HEK293 (cell line): ENCODE measurements at regions not wholly inside any gene's neighbourhood (a gene's known extent, or its start where the extent isn't known, plus 50 kb on each side); places are given as distances from the start of the nearest gene placed in this dataset.
"Not testable (repeated sequence)": the region's sequence is repeated elsewhere in the genome, so short reads cannot be mapped to it uniquely, and the experiment has no call there.

ENCODE experiments used
- CTCF ChIA-PET: fragments of 350-600 bp; formaldehyde crosslinking; extraction: SDS; loops from one replicate; lab custom pipeline; 2021; ENCODE audit warnings: antibody characterized with exemption; lab: Yijun Ruan, JAX
- POLR2A ChIA-PET: fragments of 300-600 bp; formaldehyde crosslinking; extraction: SDS; loops from one replicate; lab custom pipeline; 2020; ENCODE audit warnings: antibody characterized with exemption, inconsistent platforms; lab: Yijun Ruan, JAX
- H3K27ac ChIP-seq: fragments of 200-500 bp; sonication (Bioruptor generic); 2 replicates; pipeline ENCODE4 v1.5.1; 2014; ENCODE audit warnings: low read depth, low read length, control low read depth, inconsistent platforms; ENCODE audit errors: extremely low read depth
- H3K36me3 ChIP-seq, 2 experiments: fragments of 200-500 bp in 1 of 2; sonication (Bioruptor generic) in 1 of 2; 1 replicate in 1 of 2; 2 replicates in 1 of 2; pipeline ENCODE4 v1.5.1; 2014 to 2017; ENCODE audit warnings: inconsistent platforms in 2 of 2, low read length in 2 of 2; ENCODE audit not compliant: control insufficient read depth in 2 of 2, insufficient read depth in 1 of 2
- H3K4me1 ChIP-seq: fragments of 200-500 bp; sonication (Bioruptor generic); 2 replicates; pipeline ENCODE4 v1.5.1; 2014; ENCODE audit warnings: mild to moderate bottlenecking, low read length, inconsistent platforms; ENCODE audit not compliant: control insufficient read depth, insufficient read depth
- H3K4me3 ChIP-seq: 2 replicates; pipeline ENCODE4 v1.5.1; 2011; ENCODE audit warnings: low read depth, mild to moderate bottlenecking, control low read depth, low read length, moderate library complexity
- H3K9me3 ChIP-seq: fragments of 200-500 bp; sonication (Bioruptor generic); 2 replicates; pipeline ENCODE4 v1.5.1; 2014; ENCODE audit warnings: low read depth, low read length, inconsistent platforms; ENCODE audit not compliant: control insufficient read depth, insufficient read depth
- EGR2 ChIP-seq: fragments of 450-650 bp; formaldehyde crosslinking; IDR thresholded peaks from 2 replicates; pipeline ENCODE4 v1.5.1; 2016; ENCODE audit warnings: low read depth, missing biosample characterization, missing genetic modification characterization
- ZFP69B ChIP-seq: fragments of 450-650 bp; formaldehyde crosslinking; IDR thresholded peaks from 2 replicates; pipeline ENCODE4 v1.5.1; 2016; ENCODE audit warnings: missing biosample characterization, missing genetic modification characterization
- ZNF776 ChIP-seq: fragments of 450-650 bp; formaldehyde crosslinking; IDR thresholded peaks from 2 replicates; pipeline ENCODE4 v1.5.0; 2017; ENCODE audit warnings: missing biosample characterization, missing genetic modification characterization, borderline replicate concordance
- ZSCAN16 ChIP-seq: fragments of 450-650 bp; formaldehyde crosslinking; IDR thresholded peaks from 2 replicates; pipeline ENCODE4 v1.5.1; 2016; ENCODE audit warnings: missing biosample characterization, missing genetic modification characterization

DNA sequence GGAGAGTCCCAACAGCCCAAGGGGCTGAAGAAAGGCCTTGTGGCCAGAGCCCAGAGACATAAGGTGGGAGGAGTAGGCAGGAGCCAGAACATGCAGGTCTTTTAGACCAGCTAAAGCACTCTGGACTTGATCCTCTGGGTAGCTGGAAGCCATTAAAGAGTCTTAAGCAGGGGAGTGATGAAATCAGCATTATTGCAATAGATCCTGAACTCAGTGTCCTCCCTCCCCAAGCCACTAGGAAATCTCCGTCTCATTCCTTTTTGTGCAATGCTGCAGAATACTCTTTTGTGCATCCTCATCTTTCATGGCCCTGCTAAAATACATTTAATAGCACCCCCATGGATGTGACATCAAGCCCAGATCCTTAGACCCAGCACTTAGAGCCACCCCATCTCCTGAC is 58.6 kb upstream of the ZCCHC2 start (continued):
- no peak for TF ChIP-seq ZNF776 (tag by site-specific recombination)
- TF ChIP-seq ZSCAN16 (tag by site-specific recombination) = no peak
- TF ChIP-seq ZFP69B (tag by site-specific recombination) = no peak
- no peak for TF ChIP-seq EGR2 (tag by site-specific recombination)

DNA sequence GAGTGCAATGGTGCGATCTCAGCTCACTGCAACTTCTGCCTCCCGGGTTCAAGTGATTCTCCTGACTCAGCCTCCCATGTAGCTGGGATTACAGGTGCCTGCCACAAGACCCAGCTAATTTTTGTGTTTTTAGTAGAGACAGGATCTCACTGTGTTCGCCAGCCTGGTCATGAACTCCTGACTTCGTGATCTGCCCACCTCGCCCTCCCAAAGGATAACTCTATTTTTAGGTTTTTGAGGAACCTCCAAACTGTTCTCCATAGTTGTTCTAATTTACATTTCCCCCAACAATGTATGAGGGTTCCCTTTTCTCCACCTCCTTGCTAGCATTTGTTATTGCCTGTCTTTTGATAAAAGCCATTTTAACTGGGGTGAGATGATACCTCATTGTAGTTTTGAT is 53.7 kb upstream of the ZCCHC2 start:
- H3K4me1 ChIP-seq, H3K36me3 ChIP-seq, H3K27ac ChIP-seq, H3K9me3 ChIP-seq, H3K4me3 ChIP-seq, POLR2A ChIA-PET: not testable (repeated sequence)
- CTCF ChIA-PET = interaction anchor here (0.6 kb wide), 1 partner anchor 11 kb away, joined by 3 read pairs; no protein-coding TSS in a partner anchor
